ENCODE measurements at regions not wholly inside any gene's neighbourhood (a gene's known extent, or its start where the extent isn't known, plus 50 kb on each side); places are given as distances from the start of the nearest gene placed in this dataset.

- no peak for DNase-seq
Measured at GRCh38 chr18:41444943-41445342, 510.1 kb upstream of the PIK3C3 start.

- no peak for DNase-seq
Measured at GRCh38 chr18:41436772-41437171, 518.3 kb upstream of the PIK3C3 start.

GRCh38 chr18:41418598-41418997 lies 536.4 kb upstream of the PIK3C3 start:
- no peak for DNase-seq

GRCh38 chr18:41416044-41416443 lies 539.0 kb upstream of the PIK3C3 start:
- no peak for DNase-seq

- no peak for DNase-seq
Measured at GRCh38 chr18:41410006-41410405, 545.0 kb upstream of the PIK3C3 start.

- DNase-seq: no peak
Measured at GRCh38 chr18:41406834-41407233, 548.2 kb upstream of the PIK3C3 start.

GRCh38 chr18:41396861-41397260 lies 558.2 kb upstream of the PIK3C3 start:
- DNase-seq: no peak

- no peak for DNase-seq
Measured at GRCh38 chr18:41396211-41396610, 558.8 kb upstream of the PIK3C3 start.

GRCh38 chr18:41395695-41396094 lies 559.3 kb upstream of the PIK3C3 start:
- no peak for DNase-seq

GRCh38 chr18:41391616-41392595 lies 563.1 kb upstream of the PIK3C3 start:
- peak; percentile 16 for DNase-seq

GRCh38 chr18:41390309-41390708 lies 564.7 kb upstream of the PIK3C3 start:
- DNase-seq: no peak

GRCh38 chr18:41378598-41378997 lies 576.4 kb upstream of the PIK3C3 start:
- DNase-seq: no peak

GRCh38 chr18:41373612-41374011 lies 581.4 kb upstream of the PIK3C3 start:
- no peak for DNase-seq

GRCh38 chr18:41372046-41372665 lies 582.9 kb upstream of the PIK3C3 start:
- no peak for DNase-seq

- DNase-seq: no peak
Measured at GRCh38 chr18:41371156-41372045, 583.6 kb upstream of the PIK3C3 start.

GRCh38 chr18:41370740-41371139 lies 584.3 kb upstream of the PIK3C3 start:
- DNase-seq: no peak

GRCh38 chr18:41357708-41358107 lies 597.3 kb upstream of the PIK3C3 start:
- no peak for DNase-seq

GRCh38 chr18:41353777-41354528 lies 601.1 kb upstream of the PIK3C3 start:
- DNase-seq: no peak

GRCh38 chr18:41351430-41351829 lies 603.6 kb upstream of the PIK3C3 start:
- no peak for DNase-seq

- DNase-seq: no peak
Measured at GRCh38 chr18:41347057-41347456, 608.0 kb upstream of the PIK3C3 start.

- no peak for DNase-seq
Measured at GRCh38 chr18:41343808-41344207, 611.2 kb upstream of the PIK3C3 start.

- no peak for DNase-seq
Measured at GRCh38 chr18:41338341-41338740, 616.7 kb upstream of the PIK3C3 start.

Measured in GDM1 (cell line).